ENCODE measurements at regions not wholly inside any gene's neighbourhood (a gene's known extent, or its start where the extent isn't known, plus 50 kb on each side); places are given as distances from the start of the nearest gene placed in this dataset.

DNA sequence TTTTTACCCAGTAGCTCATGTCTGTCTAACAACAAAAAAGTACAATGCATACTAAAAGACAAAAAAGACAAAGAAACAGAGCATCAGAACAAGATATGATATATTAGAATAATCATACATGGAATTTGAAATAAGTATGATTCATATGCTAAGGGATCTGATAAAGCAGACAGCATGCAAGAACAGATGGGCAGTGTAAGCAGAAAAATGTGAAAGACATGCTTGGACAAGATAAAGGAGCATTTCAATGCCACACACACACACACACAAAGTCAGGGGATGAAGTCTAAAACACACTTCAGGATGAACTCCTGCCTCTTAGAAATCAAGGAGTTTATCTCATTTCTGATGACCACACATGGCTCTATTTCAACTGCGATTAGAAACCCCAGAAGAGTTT, 649.6 kb upstream of the NDST4 start:
- TF ChIP-seq, protein P1, sequence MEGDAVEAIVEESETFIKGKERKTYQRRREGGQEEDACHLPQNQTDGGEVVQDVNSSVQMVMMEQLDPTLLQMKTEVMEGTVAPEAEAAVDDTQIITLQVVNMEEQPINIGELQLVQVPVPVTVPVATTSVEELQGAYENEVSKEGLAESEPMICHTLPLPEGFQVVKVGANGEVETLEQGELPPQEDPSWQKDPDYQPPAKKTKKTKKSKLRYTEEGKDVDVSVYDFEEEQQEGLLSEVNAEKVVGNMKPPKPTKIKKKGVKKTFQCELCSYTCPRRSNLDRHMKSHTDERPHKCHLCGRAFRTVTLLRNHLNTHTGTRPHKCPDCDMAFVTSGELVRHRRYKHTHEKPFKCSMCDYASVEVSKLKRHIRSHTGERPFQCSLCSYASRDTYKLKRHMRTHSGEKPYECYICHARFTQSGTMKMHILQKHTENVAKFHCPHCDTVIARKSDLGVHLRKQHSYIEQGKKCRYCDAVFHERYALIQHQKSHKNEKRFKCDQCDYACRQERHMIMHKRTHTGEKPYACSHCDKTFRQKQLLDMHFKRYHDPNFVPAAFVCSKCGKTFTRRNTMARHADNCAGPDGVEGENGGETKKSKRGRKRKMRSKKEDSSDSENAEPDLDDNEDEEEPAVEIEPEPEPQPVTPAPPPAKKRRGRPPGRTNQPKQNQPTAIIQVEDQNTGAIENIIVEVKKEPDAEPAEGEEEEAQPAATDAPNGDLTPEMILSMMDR (IDR thresholded peaks at IDR 0.05; ENCODE audit: unreplicated experiment), result no peak
- no peaks in the 10 kb centered on the region for H3K27me3 Mint-ChIP-seq (ENCODE audit: low read depth)
- peaks cover 3% of the 10 kb centered on the region for H3K4me1 Mint-ChIP-seq
- H3K27ac Mint-ChIP-seq, result no peak overlapping the region
- no peak for DNase-seq (ENCODE audit: low spot score in 2 of 2, unreplicated experiment in 2 of 2)
- no peak overlapping the region for H3K4me3 Mint-ChIP-seq
- peaks cover 10% of the 10 kb centered on the region for H3K9me3 Mint-ChIP-seq
- H3K36me3 Mint-ChIP-seq, result no peaks in the 10 kb centered on the region

- no peak for DNase-seq (ENCODE audit: low spot score in 2 of 2, unreplicated experiment in 2 of 2)
- Mint-ChIP-seq H3K27ac (no peak overlapping the region), H3K4me1 (peaks cover 7% of the 10 kb centered on the region), H3K9me3 (peaks cover 15% of the 10 kb centered on the region), H3K36me3 (peaks cover 5% of the 10 kb centered on the region), H3K4me3 (no peak overlapping the region), H3K27me3 (ENCODE audit: low read depth) (no peaks in the 10 kb centered on the region)
- TF ChIP-seq, protein P1 (IDR thresholded peaks at IDR 0.05; ENCODE audit: unreplicated experiment), result no peak
Observed at GRCh38 chr4:115759231-115759630, 645.8 kb upstream of the NDST4 start.

GRCh38 chr4:115749404-115749803, 636.0 kb upstream of the NDST4 start:
- DNase-seq (ENCODE audit: low spot score in 2 of 2, unreplicated experiment in 2 of 2), result no peak
- TF ChIP-seq, protein P1 (IDR thresholded peaks at IDR 0.05; ENCODE audit: unreplicated experiment), result no peak
- no peaks in the 10 kb centered on the region for H3K27me3 Mint-ChIP-seq (ENCODE audit: low read depth)
- H3K27ac Mint-ChIP-seq, result no peak overlapping the region
- H3K4me3 Mint-ChIP-seq, result no peak overlapping the region
- peaks cover 10% of the 10 kb centered on the region for H3K4me1 Mint-ChIP-seq
- peaks cover 19% of the 10 kb centered on the region for H3K9me3 Mint-ChIP-seq
- peaks cover 10% of the 10 kb centered on the region for H3K36me3 Mint-ChIP-seq

- no peak for DNase-seq (ENCODE audit: low spot score in 2 of 2, unreplicated experiment in 2 of 2)
- Mint-ChIP-seq H3K27me3 (ENCODE audit: low read depth) (no peaks in the 10 kb centered on the region), H3K4me3 (no peak overlapping the region), H3K36me3 (no peaks in the 10 kb centered on the region), H3K9me3 (no peaks in the 10 kb centered on the region), H3K4me1 (peaks cover 17% of the 10 kb centered on the region), H3K27ac (no peak overlapping the region)
- TF ChIP-seq, protein P1 (IDR thresholded peaks at IDR 0.05; ENCODE audit: unreplicated experiment), result no peak
Observed at GRCh38 chr4:115740806-115741205, 627.4 kb upstream of the NDST4 start.

DNA sequence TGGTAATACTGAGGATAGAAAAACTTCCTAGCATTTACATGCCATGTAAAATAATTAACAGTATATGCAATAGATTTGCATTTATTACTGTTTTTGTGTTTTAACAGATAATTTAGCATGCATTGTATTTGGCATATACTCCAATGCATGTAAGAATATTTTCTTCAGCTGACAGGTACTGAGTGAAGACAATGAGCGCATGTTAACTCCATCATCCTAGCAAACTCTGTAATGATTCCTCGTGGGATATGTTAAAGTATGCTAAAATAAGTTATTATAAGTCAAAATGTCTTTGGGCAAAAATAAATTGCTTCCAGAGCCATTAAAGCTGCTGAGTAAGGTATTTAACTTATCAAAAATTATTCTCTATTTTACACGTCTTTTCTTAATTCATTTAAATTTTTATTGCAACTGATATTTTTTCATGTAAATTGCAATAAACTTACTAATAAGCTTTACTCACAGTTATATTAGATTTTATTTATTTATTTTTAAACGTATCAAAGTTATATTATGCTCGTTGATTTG, 616.4 kb upstream of the NDST4 start:
- no peak overlapping the region for H3K4me3 Mint-ChIP-seq
- no peak for DNase-seq (ENCODE audit: low spot score in 2 of 2, unreplicated experiment in 2 of 2)
- H3K4me1 Mint-ChIP-seq, result no peaks in the 10 kb centered on the region
- peaks cover 7% of the 10 kb centered on the region for H3K9me3 Mint-ChIP-seq
- no peaks in the 10 kb centered on the region for H3K27me3 Mint-ChIP-seq (ENCODE audit: low read depth)
- no peak overlapping the region for H3K27ac Mint-ChIP-seq
- TF ChIP-seq, protein P1 (IDR thresholded peaks at IDR 0.05; ENCODE audit: unreplicated experiment), result no peak
- H3K36me3 Mint-ChIP-seq, result no peaks in the 10 kb centered on the region

DNA sequence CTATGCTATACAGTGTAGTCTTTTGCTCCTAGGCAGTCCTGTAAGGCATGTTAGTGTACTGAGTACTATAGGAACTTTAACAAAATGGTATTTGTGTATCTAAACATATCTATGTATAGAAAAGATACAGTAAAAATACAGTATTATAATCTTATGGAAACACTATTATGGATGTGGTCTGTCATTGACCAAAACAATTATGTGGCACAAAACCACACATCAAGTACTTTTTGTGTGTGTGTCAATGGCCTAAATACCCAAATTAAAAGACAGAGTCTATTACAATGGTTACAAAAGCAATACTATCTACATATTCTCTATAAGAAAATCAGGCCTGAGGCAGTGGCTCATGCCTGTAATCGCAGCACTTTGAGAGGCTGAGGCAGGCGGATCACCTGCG, 610.2 kb upstream of the NDST4 start:
- TF ChIP-seq, protein P1 (IDR thresholded peaks at IDR 0.05; ENCODE audit: unreplicated experiment), result no peak
- no peaks in the 10 kb centered on the region for H3K36me3 Mint-ChIP-seq
- H3K9me3 Mint-ChIP-seq, result peaks cover 3% of the 10 kb centered on the region
- no peak overlapping the region for H3K27ac Mint-ChIP-seq
- H3K4me3 Mint-ChIP-seq, result no peak overlapping the region
- H3K4me1 Mint-ChIP-seq, result peaks cover 10% of the 10 kb centered on the region
- no peak for DNase-seq (ENCODE audit: low spot score in 2 of 2, unreplicated experiment in 2 of 2)
- H3K27me3 Mint-ChIP-seq (ENCODE audit: low read depth), result no peaks in the 10 kb centered on the region
